ENCODE measurements at regions not wholly inside any gene's neighbourhood (a gene's known extent, or its start where the extent isn't known, plus 50 kb on each side); places are given as distances from the start of the nearest gene placed in this dataset.

DNA sequence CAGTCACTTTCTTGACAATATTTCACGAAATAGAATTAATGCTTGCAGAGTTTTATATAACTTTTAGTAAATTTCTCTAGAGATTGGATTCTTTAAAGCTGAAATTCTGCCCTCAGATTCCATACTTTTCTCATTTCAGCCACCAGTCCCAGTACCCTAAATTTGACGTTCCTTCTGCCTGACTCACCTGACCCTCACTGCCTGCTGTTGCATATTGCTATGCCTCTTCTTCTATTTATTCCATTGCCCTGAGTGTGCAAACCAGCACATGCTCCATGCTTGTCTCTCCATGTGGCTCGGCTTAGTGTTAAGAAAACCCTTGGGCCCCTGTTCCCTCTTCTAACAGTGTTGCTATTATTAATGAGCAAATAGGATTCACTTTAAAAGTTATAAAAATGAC is 533.3 kb downstream of the LRFN5 start:
- no peak for ATAC-seq

DNA sequence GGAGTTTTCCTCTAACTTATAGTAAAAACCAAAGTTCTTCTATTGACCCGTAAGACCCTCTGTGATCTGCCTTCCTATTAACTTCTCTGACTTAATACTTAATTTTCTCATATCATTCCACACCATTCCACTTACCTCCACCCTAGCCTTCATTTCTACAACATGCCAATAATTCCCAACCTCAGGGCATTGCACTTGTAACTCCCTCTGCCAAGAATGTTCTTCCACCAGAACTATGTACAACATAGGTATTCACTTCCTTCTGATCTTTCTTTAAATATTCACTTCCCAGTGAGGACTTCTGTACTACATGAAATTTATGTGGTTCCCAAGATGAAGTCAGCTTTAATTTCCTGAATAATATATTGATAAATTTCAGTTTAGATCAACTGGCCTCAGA is 531.7 kb downstream of the LRFN5 start:
- no peak for ATAC-seq
- TF ChIP-seq GLIS3 (CRISPR knock-in tag; IDR thresholded peaks at IDR 0.05) (no peak), ARNTL (CRISPR knock-in tag; IDR thresholded peaks at IDR 0.05; ENCODE audit: borderline replicate concordance, low read depth) (no peak), ISL1 (CRISPR knock-in tag; IDR thresholded peaks at IDR 0.05) (no peak)

More for the DNA sequence above, 533.3 kb downstream of the LRFN5 start:
- TF ChIP-seq, protein P1, sequence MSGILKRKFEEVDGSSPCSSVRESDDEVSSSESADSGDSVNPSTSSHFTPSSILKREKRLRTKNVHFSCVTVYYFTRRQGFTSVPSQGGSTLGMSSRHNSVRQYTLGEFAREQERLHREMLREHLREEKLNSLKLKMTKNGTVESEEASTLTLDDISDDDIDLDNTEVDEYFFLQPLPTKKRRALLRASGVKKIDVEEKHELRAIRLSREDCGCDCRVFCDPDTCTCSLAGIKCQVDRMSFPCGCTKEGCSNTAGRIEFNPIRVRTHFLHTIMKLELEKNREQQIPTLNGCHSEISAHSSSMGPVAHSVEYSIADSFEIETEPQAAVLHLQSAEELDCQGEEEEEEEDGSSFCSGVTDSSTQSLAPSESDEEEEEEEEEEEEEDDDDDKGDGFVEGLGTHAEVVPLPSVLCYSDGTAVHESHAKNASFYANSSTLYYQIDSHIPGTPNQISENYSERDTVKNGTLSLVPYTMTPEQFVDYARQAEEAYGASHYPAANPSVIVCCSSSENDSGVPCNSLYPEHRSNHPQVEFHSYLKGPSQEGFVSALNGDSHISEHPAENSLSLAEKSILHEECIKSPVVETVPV (CRISPR knock-in tag; IDR thresholded peaks at IDR 0.05), result no peak
- TF ChIP-seq ZC3H10 (CRISPR knock-in tag; IDR thresholded peaks at IDR 0.05), result no peak
- TF ChIP-seq ARNTL (CRISPR knock-in tag; IDR thresholded peaks at IDR 0.05; ENCODE audit: borderline replicate concordance, low read depth), result no peak
- TF ChIP-seq BACH2 (CRISPR knock-in tag; IDR thresholded peaks at IDR 0.05; ENCODE audit: borderline replicate concordance), result no peak
- no peak for TF ChIP-seq TOX (CRISPR knock-in tag; IDR thresholded peaks at IDR 0.05; ENCODE audit: borderline replicate concordance)
- TF ChIP-seq PPARA (CRISPR knock-in tag; IDR thresholded peaks at IDR 0.05; ENCODE audit: borderline replicate concordance), result no peak
- TF ChIP-seq OSR1 (CRISPR knock-in tag; IDR thresholded peaks at IDR 0.05), result no peak
- no peak for TF ChIP-seq ZNF8 (CRISPR knock-in tag; IDR thresholded peaks at IDR 0.05)
- TF ChIP-seq, protein P2, sequence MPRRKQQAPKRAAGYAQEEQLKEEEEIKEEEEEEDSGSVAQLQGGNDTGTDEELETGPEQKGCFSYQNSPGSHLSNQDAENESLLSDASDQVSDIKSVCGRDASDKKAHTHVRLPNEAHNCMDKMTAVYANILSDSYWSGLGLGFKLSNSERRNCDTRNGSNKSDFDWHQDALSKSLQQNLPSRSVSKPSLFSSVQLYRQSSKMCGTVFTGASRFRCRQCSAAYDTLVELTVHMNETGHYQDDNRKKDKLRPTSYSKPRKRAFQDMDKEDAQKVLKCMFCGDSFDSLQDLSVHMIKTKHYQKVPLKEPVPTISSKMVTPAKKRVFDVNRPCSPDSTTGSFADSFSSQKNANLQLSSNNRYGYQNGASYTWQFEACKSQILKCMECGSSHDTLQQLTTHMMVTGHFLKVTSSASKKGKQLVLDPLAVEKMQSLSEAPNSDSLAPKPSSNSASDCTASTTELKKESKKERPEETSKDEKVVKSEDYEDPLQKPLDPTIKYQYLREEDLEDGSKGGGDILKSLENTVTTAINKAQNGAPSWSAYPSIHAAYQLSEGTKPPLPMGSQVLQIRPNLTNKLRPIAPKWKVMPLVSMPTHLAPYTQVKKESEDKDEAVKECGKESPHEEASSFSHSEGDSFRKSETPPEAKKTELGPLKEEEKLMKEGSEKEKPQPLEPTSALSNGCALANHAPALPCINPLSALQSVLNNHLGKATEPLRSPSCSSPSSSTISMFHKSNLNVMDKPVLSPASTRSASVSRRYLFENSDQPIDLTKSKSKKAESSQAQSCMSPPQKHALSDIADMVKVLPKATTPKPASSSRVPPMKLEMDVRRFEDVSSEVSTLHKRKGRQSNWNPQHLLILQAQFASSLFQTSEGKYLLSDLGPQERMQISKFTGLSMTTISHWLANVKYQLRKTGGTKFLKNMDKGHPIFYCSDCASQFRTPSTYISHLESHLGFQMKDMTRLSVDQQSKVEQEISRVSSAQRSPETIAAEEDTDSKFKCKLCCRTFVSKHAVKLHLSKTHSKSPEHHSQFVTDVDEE (CRISPR knock-in tag; IDR thresholded peaks at IDR 0.05), result no peak
- no peak for TF ChIP-seq ZFP30 (CRISPR knock-in tag; IDR thresholded peaks at IDR 0.05)

DNA sequence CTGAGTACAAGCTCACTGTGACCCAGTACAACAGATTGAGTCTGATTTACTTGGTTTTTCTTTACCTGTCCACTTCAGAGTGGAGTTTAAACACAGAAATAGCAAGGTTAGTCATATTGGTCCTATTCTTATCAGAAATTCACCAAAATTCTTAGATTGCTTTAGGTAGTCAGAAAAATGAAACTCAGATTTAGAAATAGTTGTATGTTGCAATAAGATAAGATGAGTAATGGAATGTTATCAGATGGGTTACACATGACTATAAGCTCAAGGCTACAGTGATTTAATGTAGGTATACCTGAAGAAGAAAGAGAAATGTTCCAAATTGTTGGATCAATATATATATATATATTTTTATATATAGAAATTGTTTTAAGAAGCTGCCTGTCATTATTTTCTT is 524.1 kb downstream of the LRFN5 start:
- no peak for TF ChIP-seq CSDC2 (CRISPR knock-in tag; IDR thresholded peaks at IDR 0.05)
- no peak for TF ChIP-seq TCF4 (CRISPR knock-in tag; IDR thresholded peaks at IDR 0.05; ENCODE audit: borderline replicate concordance)
- no peak for TF ChIP-seq ZNF8 (CRISPR knock-in tag; IDR thresholded peaks at IDR 0.05)

DNA sequence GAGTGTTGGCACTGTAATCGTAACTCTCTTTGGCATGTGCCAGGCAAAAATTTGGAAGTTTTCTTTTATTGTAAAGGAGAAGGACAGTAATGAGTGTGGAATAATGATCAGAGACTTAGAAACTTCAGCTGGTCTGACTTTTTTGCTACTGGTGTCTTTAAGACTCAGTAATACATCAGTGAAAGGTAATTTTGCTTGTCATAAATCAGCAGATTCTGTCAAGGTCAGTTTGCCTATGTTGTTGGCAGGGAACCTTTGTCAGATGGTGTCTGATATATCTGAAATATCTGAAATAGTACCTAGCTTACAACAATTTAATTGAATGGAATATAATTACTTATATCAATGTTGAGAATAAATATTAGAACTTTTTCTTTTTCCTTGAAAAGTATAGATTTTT is 516.9 kb downstream of the LRFN5 start:
- no peak for ATAC-seq
- TF ChIP-seq PPARA (CRISPR knock-in tag; IDR thresholded peaks at IDR 0.05; ENCODE audit: borderline replicate concordance) (no peak), ZFP30 (CRISPR knock-in tag; IDR thresholded peaks at IDR 0.05) (no peak), ZC3H10 (CRISPR knock-in tag; IDR thresholded peaks at IDR 0.05) (no peak), BACH2 (CRISPR knock-in tag; IDR thresholded peaks at IDR 0.05; ENCODE audit: borderline replicate concordance) (no peak), ZNF565 (CRISPR knock-in tag; conservative IDR thresholded peaks at IDR 0.05; ENCODE audit: low read depth) (no peak), CSDC2 (CRISPR knock-in tag; IDR thresholded peaks at IDR 0.05) (no peak), ZNF8 (CRISPR knock-in tag; IDR thresholded peaks at IDR 0.05) (no peak), ESRRG (CRISPR knock-in tag; IDR thresholded peaks at IDR 0.05) (no peak), RARB (CRISPR knock-in tag; IDR thresholded peaks at IDR 0.05) (no peak), GLIS3 (CRISPR knock-in tag; IDR thresholded peaks at IDR 0.05) (no peak)
- TF ChIP-seq, protein P2 (CRISPR knock-in tag; IDR thresholded peaks at IDR 0.05), result no peak
- TF ChIP-seq, protein P1 (CRISPR knock-in tag; IDR thresholded peaks at IDR 0.05), result no peak
- TF ChIP-seq, protein P3, sequence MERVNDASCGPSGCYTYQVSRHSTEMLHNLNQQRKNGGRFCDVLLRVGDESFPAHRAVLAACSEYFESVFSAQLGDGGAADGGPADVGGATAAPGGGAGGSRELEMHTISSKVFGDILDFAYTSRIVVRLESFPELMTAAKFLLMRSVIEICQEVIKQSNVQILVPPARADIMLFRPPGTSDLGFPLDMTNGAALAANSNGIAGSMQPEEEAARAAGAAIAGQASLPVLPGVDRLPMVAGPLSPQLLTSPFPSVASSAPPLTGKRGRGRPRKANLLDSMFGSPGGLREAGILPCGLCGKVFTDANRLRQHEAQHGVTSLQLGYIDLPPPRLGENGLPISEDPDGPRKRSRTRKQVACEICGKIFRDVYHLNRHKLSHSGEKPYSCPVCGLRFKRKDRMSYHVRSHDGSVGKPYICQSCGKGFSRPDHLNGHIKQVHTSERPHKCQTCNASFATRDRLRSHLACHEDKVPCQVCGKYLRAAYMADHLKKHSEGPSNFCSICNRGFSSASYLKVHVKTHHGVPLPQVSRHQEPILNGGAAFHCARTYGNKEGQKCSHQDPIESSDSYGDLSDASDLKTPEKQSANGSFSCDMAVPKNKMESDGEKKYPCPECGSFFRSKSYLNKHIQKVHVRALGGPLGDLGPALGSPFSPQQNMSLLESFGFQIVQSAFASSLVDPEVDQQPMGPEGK (CRISPR knock-in tag; IDR thresholded peaks at IDR 0.05; ENCODE audit: borderline replicate concordance), result no peak

More for the DNA sequence above, 524.1 kb downstream of the LRFN5 start:
- no peak for ATAC-seq
